Suprapubic skin (tissue), 3 donors: ENCODE measurements at regions not wholly inside any gene's neighbourhood (a gene's known extent, or its start where the extent isn't known, plus 50 kb on each side); places are given as distances from the start of the nearest gene placed in this dataset.

Experiments used
- CTCF ChIP-seq, 2 donors: fragments of 200-600 bp in 1 of 2; fragments of 450-650 bp in 1 of 2; sonication (generic) in 1 of 2; IDR thresholded peaks; one replicate each; pipeline ENCODE4 v1.5.1; 2016 to 2019; ENCODE audit warnings: antibody characterized with exemption in 2 of 2, mild to moderate bottlenecking in 1 of 2, moderate library complexity in 1 of 2
- EP300 ChIP-seq: sonication (generic); formaldehyde crosslinking; IDR thresholded peaks from one replicate; pipeline ENCODE4 v1.6.1; 2017; ENCODE audit warnings: antibody characterized with exemption
- POLR2A ChIP-seq, 2 donors: fragments of 450-650 bp; IDR thresholded peaks; one replicate each; pipeline ENCODE4 v1.6.1; 2017; ENCODE audit warnings: antibody characterized with exemption in 2 of 2, mild to moderate bottlenecking in 2 of 2, moderate library complexity in 2 of 2

- no peak for TF ChIP-seq CTCF (IDR thresholded peaks at IDR 0.05)
- no peak for TF ChIP-seq EP300
- TF ChIP-seq POLR2A (IDR thresholded peaks at IDR 0.05), result no peak
These were observed 63.0 kb upstream of the TAF11L2 start for GRCh38 chr5:17434982-17435381.
